PC-9 (cell line): ENCODE measurements at regions not wholly inside any gene's neighbourhood (a gene's known extent, or its start where the extent isn't known, plus 50 kb on each side); places are given as distances from the start of the nearest gene placed in this dataset.

Source experiments
- CTCF ChIP-seq: fragments of 200-600 bp; sonication (generic); conservative IDR thresholded peaks from 2 replicates; pipeline ENCODE4 v1.6.1; 2017; ENCODE audit warnings: mixed run types, antibody characterized with exemption, mild to moderate bottlenecking, moderate library complexity
- EZH2 ChIP-seq: fragments of 200-600 bp; sonication (generic); IDR thresholded peaks from 2 replicates; pipeline ENCODE4 v1.8.0; 2017; ENCODE audit warnings: antibody characterized with exemption, low read depth

- no peak for TF ChIP-seq CTCF
- no peak for TF ChIP-seq EZH2
Measured at GRCh38 chr7:93823621-93824020, 66.9 kb downstream of the TFPI2 start.
